ENCODE measurements at regions not wholly inside any gene's neighbourhood (a gene's known extent, or its start where the extent isn't known, plus 50 kb on each side); places are given as distances from the start of the nearest gene placed in this dataset.

DNA sequence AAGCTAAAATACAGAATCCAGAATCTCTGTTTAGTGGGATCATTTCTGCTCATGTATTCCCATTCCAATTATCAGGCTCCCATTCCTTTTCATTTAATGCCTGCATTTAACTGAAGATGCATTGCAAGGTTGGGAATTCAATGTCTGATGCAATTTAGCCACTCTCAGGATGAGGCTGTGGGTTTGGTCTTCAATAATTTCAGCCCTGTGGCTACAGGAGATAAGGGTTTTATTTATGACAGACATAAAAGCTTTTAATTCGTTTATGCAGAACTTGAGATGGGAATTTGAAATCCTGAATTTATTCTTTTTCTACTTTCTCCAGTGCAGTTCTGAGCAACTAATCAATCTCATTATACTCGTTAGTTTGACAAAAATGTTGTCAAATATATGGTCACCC is 1225.9 kb downstream of the PCDH18 start:
- no peaks in the 10 kb centered on the region for H3K79me2 ChIP-seq (ENCODE audit: control insufficient read depth, insufficient read depth, low read length)
- in situ Hi-C loops (cut with MboI): no loop called here
- TF ChIP-seq SMAD5 (IDR thresholded peaks at IDR 0.05; ENCODE audit: low read depth) (no peak), BRCA1 (IDR thresholded peaks at IDR 0.05; ENCODE audit: low read depth, low read length) (no peak), KLF5 (IDR thresholded peaks at IDR 0.05; ENCODE audit: partially characterized antibody) (no peak), RFX5 (IDR thresholded peaks at IDR 0.05; ENCODE audit: low read depth, low read length) (no peak), TCF7 (IDR thresholded peaks at IDR 0.05; ENCODE audit: borderline replicate concordance) (no peak), ASH2L (IDR thresholded peaks at IDR 0.05; ENCODE audit: borderline replicate concordance, low read depth) (no peak), NFYB (IDR thresholded peaks at IDR 0.05; ENCODE audit: insufficient read depth, low read depth, low read length) (no peak), TCF3 (IDR thresholded peaks at IDR 0.05; ENCODE audit: borderline replicate concordance, insufficient read depth, low read depth, low read length) (no peak), KDM1A (IDR thresholded peaks at IDR 0.05; ENCODE audit: borderline replicate concordance) (no peak), SREBF2 (IDR thresholded peaks at IDR 0.05; ENCODE audit: low read length) (no peak), CEBPB (IDR thresholded peaks at IDR 0.05; ENCODE audit: borderline replicate concordance in 1 of 2, low read depth in 2 of 2, low read length in 2 of 2) (no peak), REST (IDR thresholded peaks at IDR 0.05; ENCODE audit: low read depth, low read length) (no peak)
- no peak overlapping the region for H3K4me2 ChIP-seq (ENCODE audit: control insufficient read depth, insufficient read depth)
- no peak for ATAC-seq
- RAD21 ChIA-PET (ENCODE audit: unreplicated experiment): no interaction called here
- no peaks in the 10 kb centered on the region for H3K27me3 ChIP-seq (replicated peaks in 1 of 2; ENCODE audit: control insufficient read depth in 2 of 2, insufficient read depth in 2 of 2, low read length in 1 of 2)
- 0% methylated on average over 2 of the region's 2 CpGs for WGBS (ENCODE audit: insufficient coverage, insufficient replicate concordance, low lambda C conversion rate, missing lambda C conversion rate)
- CTCF ChIA-PET: interaction anchor here (1.4 kb wide), 1 partner anchor 40 kb away, joined by 3 read pairs; no protein-coding TSS in a partner anchor
- H4K20me1 ChIP-seq (ENCODE audit: control insufficient read depth, insufficient read depth): no peaks in the 10 kb centered on the region
- no peaks in the 10 kb centered on the region for H3K4me1 ChIP-seq (ENCODE audit: control insufficient read depth, insufficient read depth, low read length)
- no peak overlapping the region for H2AFZ ChIP-seq (ENCODE audit: control insufficient read depth, low read depth, low read length)
- H3K9me3 ChIP-seq (replicated peaks; ENCODE audit: control insufficient read depth, insufficient read depth, low read length): no peaks in the 10 kb centered on the region
- no peak overlapping the region for H3K27ac ChIP-seq (ENCODE audit: control insufficient read depth, insufficient read depth)
- no peak overlapping the region for H3K9ac ChIP-seq (ENCODE audit: control insufficient read depth, insufficient read depth, low read length)
- POLR2A ChIA-PET: no interaction called here
- no peaks in the 10 kb centered on the region for H3K36me3 ChIP-seq (ENCODE audit: control insufficient read depth in 2 of 2, insufficient read depth in 2 of 2, low read length in 1 of 2)
- FAIRE-seq: no peak
- DNase-seq (ENCODE audit: low read depth, low spot score): no peak
- intact Hi-C loops (cut with micrococcal nuclease; ENCODE audit: unreplicated experiment): no loop called here
- no TSS peak for BruUV-seq (replicated peaks)
- SMC1A ChIA-PET (ENCODE audit: uncharacterized antibody, unreplicated experiment): no interaction called here
- no peak overlapping the region for H3K4me3 ChIP-seq
